Activated CD8-positive, alpha-beta T cell treated with anti-CD3 and anti-CD28 coated beads, Interleukin-2, amount 10 ng/mL, durations not matched to agents 7 days and 5 days (primary cell): ENCODE measurements at regions not wholly inside any gene's neighbourhood (a gene's known extent, or its start where the extent isn't known, plus 50 kb on each side); places are given as distances from the start of the nearest gene placed in this dataset.

Source experiments
- ATAC-seq: fragments of 150-1000 bp; cut with Tn5 transposase; one replicate; pipeline ENCODE4 v1.10.0; 2021; ENCODE audit warnings: moderate library complexity
- CTCF ChIA-PET: fragments of 350-600 bp; sonication (Branson Sonifier 250); formaldehyde crosslinking; loops from one replicate; lab custom pipeline; 2021; ENCODE audit warnings: antibody characterized with exemption; lab: Charles Lee
- POLR2A ChIA-PET: fragments of 350-600 bp; sonication (Branson Sonifier 250); formaldehyde crosslinking; loops from one replicate; lab custom pipeline; 2021; ENCODE audit warnings: antibody characterized with exemption; lab: Charles Lee
- DNase-seq: peaks from one replicate; pipeline ENCODE4 v3.0.0-alpha.2; 2020
- H3K27ac Mint-ChIP-seq: one replicate; pipeline ENCODE4 v1.8.0; 2021; ENCODE audit warnings: mild to moderate bottlenecking, mixed read lengths
- H3K27me3 Mint-ChIP-seq: one replicate; pipeline ENCODE4 v1.8.0; 2021; ENCODE audit warnings: low read depth, mixed read lengths
- H3K36me3 Mint-ChIP-seq: one replicate; pipeline ENCODE4 v1.8.0; 2021; ENCODE audit warnings: low read depth, mixed read lengths
- H3K4me1 Mint-ChIP-seq: one replicate; pipeline ENCODE4 v1.8.0; 2021; ENCODE audit warnings: low read depth, mixed read lengths
- H3K4me3 Mint-ChIP-seq: one replicate; pipeline ENCODE4 v1.8.0; 2021; ENCODE audit warnings: mild to moderate bottlenecking, mixed read lengths
- H3K9me3 Mint-ChIP-seq: one replicate; pipeline ENCODE4 v1.8.0; 2022; ENCODE audit warnings: mixed read lengths; ENCODE audit not compliant: insufficient read depth

DNA sequence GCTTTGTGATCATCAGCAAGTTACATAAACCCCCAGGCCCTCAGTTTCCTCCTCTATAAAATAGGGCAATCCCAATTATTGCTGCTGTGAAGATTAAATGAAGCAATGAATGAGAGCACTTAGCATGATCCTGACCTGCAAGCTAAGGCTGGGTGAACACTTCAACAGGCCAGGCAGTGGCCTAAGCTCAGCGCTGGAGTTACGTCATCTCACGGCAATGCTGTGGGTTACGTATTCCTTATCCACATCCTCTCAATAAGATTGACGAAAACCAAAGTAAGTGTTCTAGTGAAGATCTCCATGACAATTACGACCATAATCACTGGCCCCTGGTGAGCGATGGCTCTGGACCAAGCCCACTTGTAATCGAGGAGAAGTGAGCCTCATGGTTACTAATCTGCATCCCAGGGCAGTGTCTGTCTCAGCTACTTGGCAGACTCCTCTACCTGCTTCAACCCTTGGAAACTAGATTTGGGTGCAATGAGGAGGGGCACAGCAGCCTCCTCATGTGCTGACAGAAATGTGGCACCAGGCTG lies 274.1 kb upstream of the ARID1B start:
- Mint-ChIP-seq H3K4me3 (no peak overlapping the region), H3K27me3 (no peaks in the 10 kb centered on the region), H3K9me3 (no peaks in the 10 kb centered on the region), H3K4me1 (no peaks in the 10 kb centered on the region), H3K36me3 (no peaks in the 10 kb centered on the region), H3K27ac (no peak overlapping the region)
- ChIA-PET POLR2A (no interaction called here), CTCF (no interaction called here)
- DNase-seq, result no peak
- ATAC-seq, result no peak

DNA sequence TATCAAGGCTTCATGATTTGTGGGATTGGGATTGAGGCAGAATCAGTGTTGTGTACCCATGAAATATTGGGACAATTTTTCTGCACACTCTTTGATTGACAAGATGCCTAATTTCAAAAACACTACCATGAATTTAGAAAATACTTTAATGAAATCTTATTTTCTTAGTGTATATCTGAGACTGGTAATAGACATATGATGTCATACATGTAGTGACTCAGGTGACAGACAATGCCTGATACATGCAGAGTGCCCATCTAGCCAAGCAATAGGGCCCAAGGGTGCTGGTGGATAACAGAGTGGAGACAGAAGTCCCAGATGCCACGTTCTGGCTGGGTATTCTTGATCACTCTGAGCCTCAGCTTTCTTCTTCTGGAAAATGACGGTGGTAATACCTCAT lies 279.6 kb upstream of the ARID1B start:
- DNase-seq (no peak), ATAC-seq (no peak)
- POLR2A ChIA-PET, result no interaction called here
- Mint-ChIP-seq H3K4me3 (no peak overlapping the region), H3K27me3 (no peaks in the 10 kb centered on the region), H3K4me1 (no peaks in the 10 kb centered on the region), H3K36me3 (no peaks in the 10 kb centered on the region), H3K9me3 (no peaks in the 10 kb centered on the region), H3K27ac (no peak overlapping the region)
- CTCF ChIA-PET, result no interaction called here

DNA sequence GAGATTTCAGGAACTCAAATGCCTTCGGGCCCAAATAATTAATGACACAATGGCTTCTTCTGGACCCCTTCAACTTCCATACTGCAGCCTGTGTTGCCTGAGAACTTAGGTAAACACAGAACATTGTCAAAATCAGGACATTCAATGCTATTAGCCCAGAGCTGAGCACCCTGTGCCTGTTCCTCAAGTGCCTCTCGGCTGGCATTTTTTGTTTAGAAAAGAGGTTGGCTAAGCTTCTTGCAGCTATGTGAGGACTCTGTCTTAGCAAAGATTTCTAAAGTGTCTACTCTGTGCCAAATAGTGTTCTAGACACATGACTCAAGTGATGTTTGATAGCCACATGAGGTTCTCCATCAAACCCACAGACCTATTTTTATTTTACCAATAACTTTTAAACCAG lies 289.3 kb upstream of the ARID1B start:
- ChIA-PET CTCF (no interaction called here), POLR2A (no interaction called here)
- H3K4me3 Mint-ChIP-seq, result no peak overlapping the region
- no peaks in the 10 kb centered on the region for H3K4me1 Mint-ChIP-seq
- H3K9me3 Mint-ChIP-seq, result no peaks in the 10 kb centered on the region
- H3K27me3 Mint-ChIP-seq, result no peaks in the 10 kb centered on the region
- ATAC-seq, result no peak
- H3K27ac Mint-ChIP-seq, result no peak overlapping the region
- H3K36me3 Mint-ChIP-seq, result no peaks in the 10 kb centered on the region
- DNase-seq, result no peak

DNA sequence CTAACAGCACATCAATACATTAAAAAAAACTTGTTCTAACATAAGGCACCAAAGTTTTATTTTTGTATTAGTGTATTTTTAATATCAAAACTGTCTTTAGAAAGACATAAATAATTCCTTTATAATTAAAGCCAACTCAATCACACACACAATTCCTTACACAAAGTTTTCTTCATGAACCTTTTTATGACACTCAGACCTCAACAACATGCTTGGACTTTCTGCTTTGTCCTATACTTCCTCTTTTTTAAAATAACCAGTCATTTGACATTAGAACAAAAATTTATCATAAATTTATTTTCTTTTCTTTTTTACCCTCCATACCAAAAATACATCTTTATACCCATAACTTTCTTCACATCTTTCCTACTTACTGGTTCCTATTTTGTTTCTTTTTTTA lies 292.0 kb upstream of the ARID1B start:
- H3K4me3 Mint-ChIP-seq, result no peak overlapping the region
- no peaks in the 10 kb centered on the region for H3K36me3 Mint-ChIP-seq
- POLR2A ChIA-PET, result no interaction called here
- no peaks in the 10 kb centered on the region for H3K4me1 Mint-ChIP-seq
- no peak for ATAC-seq
- H3K9me3 Mint-ChIP-seq, result peaks cover 6% of the 10 kb centered on the region
- no peaks in the 10 kb centered on the region for H3K27me3 Mint-ChIP-seq
- DNase-seq, result no peak
- no peak overlapping the region for H3K27ac Mint-ChIP-seq
- CTCF ChIA-PET, result no interaction called here

DNA sequence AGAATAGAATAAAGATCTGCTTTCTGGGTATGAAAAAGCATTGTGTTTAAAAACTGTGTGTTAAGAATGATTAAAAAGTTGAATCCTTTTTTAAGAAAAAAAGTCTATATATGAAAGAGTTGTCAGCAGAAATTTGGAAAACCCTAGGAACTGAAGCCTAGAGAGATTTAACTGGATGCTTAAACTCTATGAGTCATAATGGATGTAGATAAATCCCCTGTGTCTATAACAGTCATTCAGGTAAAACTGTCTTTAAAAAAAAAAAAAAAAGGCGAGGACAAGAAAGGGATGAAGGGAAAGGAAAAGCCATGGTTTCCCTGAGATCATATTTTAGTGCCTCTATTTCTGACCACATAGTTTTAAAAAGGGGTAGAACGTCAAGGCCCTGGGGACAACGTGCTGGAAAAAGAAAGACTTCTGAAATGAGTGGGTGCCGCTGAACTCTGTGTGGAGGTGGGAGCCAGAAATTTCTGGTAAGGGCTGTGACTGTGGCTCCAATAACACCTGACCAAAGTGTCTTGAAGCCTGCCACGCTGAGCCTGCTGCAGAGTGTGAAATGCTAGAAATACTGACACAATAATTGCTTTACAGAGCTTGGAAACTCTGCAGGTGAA lies 302.6 kb upstream of the ARID1B start:
- Mint-ChIP-seq H3K27me3 (peaks cover 2% of the 10 kb centered on the region), H3K4me1 (peaks cover 4% of the 10 kb centered on the region), H3K27ac (no peak overlapping the region), H3K36me3 (no peaks in the 10 kb centered on the region), H3K9me3 (peaks cover 5% of the 10 kb centered on the region), H3K4me3 (no peak overlapping the region)
- DNase-seq, result no peak
- ChIA-PET CTCF (no interaction called here), POLR2A (interaction anchor here (0.8 kb wide), 1 partner anchor 204 kb away, joined by 3 read pairs; no protein-coding TSS in a partner anchor)
- no peak for ATAC-seq

DNA sequence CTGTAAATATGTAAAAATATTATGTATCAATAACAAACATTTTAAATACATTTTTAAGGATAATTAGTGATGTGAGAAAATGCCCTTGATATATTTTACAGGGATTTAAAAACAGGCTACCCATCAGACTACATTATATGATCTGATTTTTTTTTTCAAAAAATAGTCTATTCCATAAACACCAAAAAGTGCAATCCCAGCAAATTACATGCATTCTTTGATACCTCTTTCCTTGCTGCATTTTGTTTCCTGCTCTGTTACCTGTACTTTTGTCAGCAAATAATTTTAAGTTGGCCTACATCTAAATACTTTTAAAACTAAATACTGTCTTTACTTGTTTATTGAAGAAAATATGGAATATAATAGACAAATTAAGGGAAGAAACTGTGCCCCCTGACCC lies 306.2 kb upstream of the ARID1B start:
- peaks cover 4% of the 10 kb centered on the region for H3K4me1 Mint-ChIP-seq
- H3K36me3 Mint-ChIP-seq, result no peaks in the 10 kb centered on the region
- H3K9me3 Mint-ChIP-seq, result peaks cover 5% of the 10 kb centered on the region
- DNase-seq (no peak), ATAC-seq (no peak)
- no peak overlapping the region for H3K4me3 Mint-ChIP-seq
- CTCF ChIA-PET, result no interaction called here
- POLR2A ChIA-PET, result no interaction called here
- H3K27ac Mint-ChIP-seq, result no peak overlapping the region
- no peaks in the 10 kb centered on the region for H3K27me3 Mint-ChIP-seq

DNA sequence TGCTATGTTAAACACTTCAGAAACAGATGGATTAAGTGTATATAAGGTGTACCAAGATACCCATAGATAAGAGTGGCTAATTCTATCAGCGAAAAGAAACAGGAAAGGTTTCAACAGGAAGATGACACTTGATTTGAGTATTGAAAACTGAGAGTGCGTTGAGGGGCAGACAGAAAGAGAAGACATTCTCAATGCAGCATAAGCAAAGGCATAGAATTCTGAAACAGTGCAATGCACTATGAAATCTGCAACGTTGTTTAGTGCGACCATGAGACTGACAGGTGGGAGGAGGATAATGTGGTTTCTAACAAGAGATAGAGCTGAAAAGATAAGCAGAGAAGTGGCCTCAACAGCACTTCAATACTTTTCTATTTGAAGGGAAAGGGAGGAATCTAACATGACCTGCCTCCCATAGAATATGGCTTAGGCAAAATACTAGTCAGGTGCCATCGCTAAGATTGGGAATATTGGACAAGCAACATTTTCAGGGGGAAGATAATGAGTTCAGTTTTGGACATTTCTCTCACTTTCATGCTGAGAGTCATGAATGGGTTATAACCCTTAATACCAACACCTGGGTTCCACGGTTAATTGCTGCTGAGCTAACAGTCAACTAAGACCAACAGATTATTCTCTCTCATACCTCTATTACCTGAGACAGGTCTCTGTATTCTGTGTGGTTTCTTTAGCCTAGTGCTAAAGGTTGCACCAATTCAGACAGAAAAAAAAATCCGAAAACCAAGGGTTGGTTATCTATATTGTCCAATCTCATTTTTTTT lies 312.9 kb upstream of the ARID1B start:
- ChIA-PET CTCF (no interaction called here), POLR2A (no interaction called here)
- Mint-ChIP-seq H3K4me1 (peaks cover 3% of the 10 kb centered on the region), H3K27me3 (no peaks in the 10 kb centered on the region), H3K27ac (no peak overlapping the region), H3K9me3 (no peaks in the 10 kb centered on the region), H3K4me3 (no peak overlapping the region), H3K36me3 (no peaks in the 10 kb centered on the region)
- DNase-seq, result no peak
- no peak for ATAC-seq

DNA sequence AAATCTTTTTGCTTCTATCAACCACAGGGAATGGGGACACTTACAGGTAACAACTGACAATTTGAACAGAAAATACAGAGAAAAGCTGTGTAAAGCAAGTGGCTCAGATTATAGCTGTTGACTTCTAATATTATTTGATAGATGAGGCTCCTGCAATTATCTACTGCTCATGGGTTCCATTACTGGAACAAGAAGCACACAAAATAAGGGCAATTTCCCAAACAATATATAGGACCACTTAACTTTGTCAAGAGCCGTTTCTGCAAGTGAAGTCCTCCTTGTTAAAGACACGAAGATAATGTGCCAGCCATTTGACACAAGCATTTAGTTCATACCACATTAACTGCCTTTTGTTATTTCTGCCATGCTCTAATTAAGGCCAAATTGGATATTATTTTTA lies 315.5 kb upstream of the ARID1B start:
- no peak for DNase-seq
- Mint-ChIP-seq H3K36me3 (no peaks in the 10 kb centered on the region), H3K9me3 (no peaks in the 10 kb centered on the region), H3K4me1 (peaks cover 3% of the 10 kb centered on the region), H3K4me3 (no peak overlapping the region), H3K27me3 (peaks cover 5% of the 10 kb centered on the region), H3K27ac (no peak overlapping the region)
- POLR2A ChIA-PET, result interaction anchor here (0.6 kb wide), 1 partner anchor 742 kb away, joined by 3 read pairs; no protein-coding TSS in a partner anchor
- CTCF ChIA-PET, result no interaction called here
- no peak for ATAC-seq

DNA sequence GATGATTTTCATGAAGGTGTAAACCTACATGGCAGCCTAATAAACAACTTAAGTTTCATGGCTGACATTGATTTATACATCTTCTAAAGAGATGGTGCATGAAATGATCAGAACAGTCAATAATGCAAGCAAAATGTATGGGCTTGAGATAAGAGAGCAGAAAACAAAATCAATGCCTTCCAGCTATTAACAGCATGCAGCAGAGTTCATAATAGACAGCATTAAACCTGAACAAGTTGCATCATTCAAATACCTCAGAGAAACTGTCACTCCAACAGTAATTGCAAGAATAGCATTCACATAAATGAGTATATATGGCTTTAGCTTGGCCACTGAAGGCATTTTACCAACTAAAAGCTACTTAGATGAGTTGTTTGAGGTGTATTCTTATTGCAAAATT lies 319.6 kb upstream of the ARID1B start:
- ATAC-seq, result no peak
- no peaks in the 10 kb centered on the region for H3K4me1 Mint-ChIP-seq
- no peaks in the 10 kb centered on the region for H3K9me3 Mint-ChIP-seq
- DNase-seq, result no peak
- H3K36me3 Mint-ChIP-seq, result no peaks in the 10 kb centered on the region
- no peak overlapping the region for H3K27ac Mint-ChIP-seq
- ChIA-PET CTCF (no interaction called here), POLR2A (no interaction called here)
- H3K27me3 Mint-ChIP-seq, result peaks cover 5% of the 10 kb centered on the region
- H3K4me3 Mint-ChIP-seq, result no peak overlapping the region

DNA sequence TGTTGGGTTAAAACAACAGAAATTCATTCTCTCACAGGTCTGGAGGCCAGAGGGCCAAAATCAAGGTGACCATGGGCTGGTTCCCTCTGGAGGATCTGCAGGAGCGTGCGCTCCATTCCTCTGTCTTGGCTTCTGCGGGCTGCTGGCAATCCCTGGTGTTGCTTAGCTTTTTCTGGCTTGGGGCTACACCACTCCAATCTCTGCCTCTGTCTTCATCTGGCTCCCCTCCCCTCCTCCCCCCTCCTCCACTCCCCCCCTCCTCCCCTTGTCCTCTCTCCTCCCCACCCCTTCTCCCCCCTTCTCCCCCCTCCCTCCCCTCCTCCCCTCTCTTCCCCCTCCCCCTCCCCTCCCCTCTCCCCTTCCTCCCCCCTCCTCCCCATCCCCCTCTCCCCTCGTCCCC lies 321.3 kb upstream of the ARID1B start:
- DNase-seq (no peak), ATAC-seq (no peak)
- no peaks in the 10 kb centered on the region for H3K9me3 Mint-ChIP-seq
- CTCF ChIA-PET, result no interaction called here
- H3K4me1 Mint-ChIP-seq, result no peaks in the 10 kb centered on the region
- H3K27me3 Mint-ChIP-seq, result peaks cover 5% of the 10 kb centered on the region
- H3K27ac Mint-ChIP-seq, result no peak overlapping the region
- POLR2A ChIA-PET, result no interaction called here
- H3K4me3 Mint-ChIP-seq, result no peak overlapping the region
- no peaks in the 10 kb centered on the region for H3K36me3 Mint-ChIP-seq

DNA sequence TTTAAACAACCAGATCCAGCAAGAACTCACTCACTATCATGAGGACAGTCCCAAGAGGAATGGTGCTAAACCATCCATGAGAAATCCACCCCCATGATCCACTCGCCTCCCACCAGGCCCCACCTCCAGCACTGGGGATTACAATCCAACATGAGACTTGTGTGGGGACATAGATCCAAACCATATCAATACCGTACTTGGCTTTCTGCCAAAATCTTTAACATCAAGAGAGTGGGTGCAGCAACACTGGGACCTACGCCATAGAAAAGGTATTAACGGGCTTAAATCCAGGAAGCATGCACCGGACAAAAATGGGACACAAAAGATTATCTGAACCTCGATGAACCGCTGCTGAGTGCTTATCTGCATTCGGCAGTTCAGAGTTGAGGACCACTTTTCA lies 322.3 kb upstream of the ARID1B start:
- Mint-ChIP-seq H3K27me3 (peaks cover 5% of the 10 kb centered on the region), H3K9me3 (no peaks in the 10 kb centered on the region), H3K4me1 (no peaks in the 10 kb centered on the region), H3K27ac (no peak overlapping the region), H3K4me3 (no peak overlapping the region), H3K36me3 (no peaks in the 10 kb centered on the region)
- ChIA-PET CTCF (no interaction called here), POLR2A (no interaction called here)
- DNase-seq, result no peak
- ATAC-seq, result no peak

DNA sequence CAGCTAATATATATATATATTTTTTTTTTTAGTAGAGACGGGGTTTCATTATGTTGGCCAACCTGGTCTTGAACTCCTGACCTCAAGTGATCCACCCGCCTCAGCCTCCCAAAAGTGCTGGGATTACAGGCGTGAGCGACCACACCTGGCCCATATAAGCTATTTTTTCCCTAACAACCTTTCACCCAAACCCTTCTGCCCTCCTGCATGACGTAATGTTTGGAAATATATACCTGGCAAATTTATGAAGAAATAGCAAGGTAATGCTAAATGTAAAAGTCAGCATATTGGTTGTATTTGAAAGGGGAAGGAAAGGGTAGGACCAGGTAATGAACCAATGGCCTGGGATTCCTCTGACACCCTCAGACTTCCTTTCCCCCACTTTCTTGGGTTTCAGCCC lies 325.5 kb upstream of the ARID1B start:
- POLR2A ChIA-PET, result no interaction called here
- H3K4me1 Mint-ChIP-seq, result no peaks in the 10 kb centered on the region
- H3K9me3 Mint-ChIP-seq, result no peaks in the 10 kb centered on the region
- H3K27me3 Mint-ChIP-seq, result no peaks in the 10 kb centered on the region
- CTCF ChIA-PET, result no interaction called here
- no peak overlapping the region for H3K27ac Mint-ChIP-seq
- no peak overlapping the region for H3K4me3 Mint-ChIP-seq
- H3K36me3 Mint-ChIP-seq, result no peaks in the 10 kb centered on the region
- ATAC-seq, result no peak
- no peak for DNase-seq
